IPS-NIHi7 (cell line): ENCODE measurements at regions not wholly inside any gene's neighbourhood (a gene's known extent, or its start where the extent isn't known, plus 50 kb on each side); places are given as distances from the start of the nearest gene placed in this dataset.

Experiments used
- DNase-seq: peaks from one replicate; pipeline ENCODE4 v3.0.0; 2012; ENCODE audit warnings: mixed read lengths; ENCODE audit errors: extremely low spot score

GRCh38 chr15:77821188-77821958 lies 188.7 kb upstream of the LINGO1 start:
- peak; percentile 83 for DNase-seq

- DNase-seq, result peak; percentile 79
Observed at GRCh38 chr15:77819851-77820728, 187.4 kb upstream of the LINGO1 start.

- peak; percentile 41 for DNase-seq
Observed at GRCh38 chr15:77819048-77819850, 186.5 kb upstream of the LINGO1 start.

GRCh38 chr15:77818484-77819047 lies 185.9 kb upstream of the LINGO1 start:
- no peak for DNase-seq

GRCh38 chr15:77817434-77817833 lies 184.7 kb upstream of the LINGO1 start:
- DNase-seq, result no peak

GRCh38 chr15:77816983-77817382 lies 184.3 kb upstream of the LINGO1 start:
- no peak for DNase-seq

GRCh38 chr15:77815015-77815414 lies 182.3 kb upstream of the LINGO1 start:
- no peak for DNase-seq

- DNase-seq, result no peak
Observed at GRCh38 chr15:77812664-77813063, 180.0 kb upstream of the LINGO1 start.

- no peak for DNase-seq
Observed at GRCh38 chr15:77811270-77811669, 178.6 kb upstream of the LINGO1 start.

- DNase-seq, result no peak
Observed at GRCh38 chr15:77810130-77810571, 177.4 kb upstream of the LINGO1 start.

GRCh38 chr15:77808581-77809177 lies 176.0 kb upstream of the LINGO1 start:
- no peak for DNase-seq

GRCh38 chr15:77808075-77808474 lies 175.4 kb upstream of the LINGO1 start:
- DNase-seq, result no peak

- DNase-seq, result no peak
Observed at GRCh38 chr15:77807611-77808010, 174.9 kb upstream of the LINGO1 start.

- DNase-seq, result no peak
Observed at GRCh38 chr15:77807115-77807514, 174.4 kb upstream of the LINGO1 start.

GRCh38 chr15:77804210-77804609 lies 171.5 kb upstream of the LINGO1 start:
- no peak for DNase-seq

- no peak for DNase-seq
Observed at GRCh38 chr15:77803487-77803886, 170.8 kb upstream of the LINGO1 start.

GRCh38 chr15:77800305-77800704 lies 167.6 kb upstream of the LINGO1 start:
- no peak for DNase-seq

- no peak for DNase-seq
Observed at GRCh38 chr15:77798847-77799246, 166.1 kb upstream of the LINGO1 start.

GRCh38 chr15:77798151-77798835 lies 165.6 kb upstream of the LINGO1 start:
- no peak for DNase-seq

- DNase-seq, result no peak
Observed at GRCh38 chr15:77797270-77797669, 164.6 kb upstream of the LINGO1 start.
